Activated CD4-positive, alpha-beta T cell treated with anti-CD3 and anti-CD28 coated beads for 24 hours (primary cell): ENCODE measurements at regions not wholly inside any gene's neighbourhood (a gene's known extent, or its start where the extent isn't known, plus 50 kb on each side); places are given as distances from the start of the nearest gene placed in this dataset.

Experiments
- DNase-seq, 2 donors: peaks; one replicate each; pipeline ENCODE4 v3.0.0-alpha.2; 2020; ENCODE audit warnings: low read depth in 2 of 2

DNA sequence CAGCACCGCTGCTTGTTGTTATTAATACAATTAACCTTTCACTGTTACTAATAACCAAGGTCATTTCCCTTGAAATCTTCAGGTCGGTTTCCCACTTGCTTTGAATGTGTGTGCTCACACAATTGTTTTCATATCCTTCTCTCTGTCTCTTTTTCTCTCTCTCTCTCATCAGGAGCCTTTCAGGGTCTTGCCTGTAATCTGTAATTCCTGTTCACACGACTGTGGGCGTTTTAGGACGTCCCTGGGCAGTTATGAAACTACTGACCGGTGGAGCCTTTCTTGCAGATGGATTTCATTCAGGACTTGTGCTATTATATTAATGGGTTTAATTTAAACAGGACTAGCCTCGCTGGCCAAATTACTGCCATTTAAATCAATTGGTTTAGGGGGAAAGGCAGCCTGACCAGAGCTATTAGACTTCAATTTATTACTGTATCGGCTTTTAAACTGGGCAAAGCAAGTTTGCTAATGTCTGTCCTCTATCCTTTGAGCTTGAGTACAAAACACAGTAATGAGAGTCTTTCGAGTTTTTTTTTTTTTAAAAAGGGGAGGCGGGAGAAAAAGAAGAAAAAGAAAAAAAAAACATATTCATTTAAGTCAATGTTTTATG lies 316.0 kb upstream of the TLE4 start:
- no peak for DNase-seq

DNA sequence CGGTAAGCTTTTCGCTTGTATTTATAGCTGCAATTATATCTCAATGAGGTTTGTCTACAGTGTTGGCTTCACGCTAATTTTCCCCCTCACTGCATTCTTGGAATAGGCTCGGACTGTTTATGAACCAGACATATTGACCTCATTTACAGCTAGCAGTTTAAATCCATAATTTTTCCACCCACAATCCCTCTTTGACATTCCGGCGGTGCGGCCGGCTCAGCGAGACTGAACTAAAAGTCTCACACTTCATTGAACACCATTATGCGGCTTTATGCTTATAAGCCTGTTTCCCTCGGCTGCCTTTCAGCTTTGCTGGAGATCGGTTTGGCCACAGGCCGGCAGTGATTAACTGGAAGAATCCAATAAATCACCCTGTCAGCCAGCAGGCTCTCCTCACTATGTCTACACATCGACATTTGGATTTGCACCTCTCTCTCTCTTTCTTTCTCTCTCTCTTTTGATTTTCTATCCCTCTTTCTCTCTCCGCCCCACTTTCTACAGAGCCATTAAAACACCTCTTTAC lies 315.0 kb upstream of the TLE4 start:
- no peak for DNase-seq

GRCh38 chr9:79257228-79257781 lies 314.5 kb upstream of the TLE4 start:
- DNase-seq: no peak

GRCh38 chr9:79257790-79258351 lies 313.9 kb upstream of the TLE4 start:
- DNase-seq: no peak

DNA sequence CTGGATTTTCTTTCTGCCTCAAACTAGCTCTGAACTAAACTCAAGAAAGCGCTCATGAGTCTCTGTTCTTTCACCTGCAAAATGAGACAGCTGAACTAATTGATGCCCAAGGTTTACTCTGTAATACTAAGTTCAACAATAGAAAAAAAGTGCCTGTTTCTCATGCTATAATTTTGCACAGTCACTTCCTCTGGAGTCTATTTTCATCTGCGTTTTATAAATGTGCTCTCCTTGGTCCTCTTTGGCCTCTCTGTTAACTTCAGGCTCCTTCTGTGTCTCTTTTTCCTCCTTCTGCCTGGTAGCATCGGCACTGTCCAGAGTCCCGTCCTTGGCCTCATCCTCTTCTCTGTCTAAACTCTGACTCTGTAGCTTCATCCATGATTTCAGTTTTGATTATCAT lies 311.9 kb upstream of the TLE4 start:
- DNase-seq: no peak

DNA sequence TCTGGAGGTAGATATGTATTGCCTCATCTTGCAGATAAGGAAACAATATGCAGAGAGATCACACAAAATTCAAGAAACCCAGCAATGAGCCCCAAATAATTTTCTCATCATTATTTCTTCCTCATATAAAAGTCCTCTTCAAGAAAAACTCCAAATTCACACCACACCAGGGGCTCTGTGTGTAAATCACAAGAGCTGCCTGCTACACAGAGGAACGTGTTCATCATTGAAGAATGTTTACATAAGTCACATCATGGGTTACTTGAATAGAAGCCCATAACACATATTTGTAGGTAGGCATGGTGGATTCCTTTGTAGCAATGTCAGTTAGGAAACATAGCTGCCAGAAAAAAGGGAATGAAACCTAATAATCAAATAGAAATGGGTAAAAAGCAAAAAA lies 308.1 kb upstream of the TLE4 start:
- DNase-seq: no peak

- no peak for DNase-seq
Measured at GRCh38 chr9:79264041-79264440, 307.7 kb upstream of the TLE4 start.

DNA sequence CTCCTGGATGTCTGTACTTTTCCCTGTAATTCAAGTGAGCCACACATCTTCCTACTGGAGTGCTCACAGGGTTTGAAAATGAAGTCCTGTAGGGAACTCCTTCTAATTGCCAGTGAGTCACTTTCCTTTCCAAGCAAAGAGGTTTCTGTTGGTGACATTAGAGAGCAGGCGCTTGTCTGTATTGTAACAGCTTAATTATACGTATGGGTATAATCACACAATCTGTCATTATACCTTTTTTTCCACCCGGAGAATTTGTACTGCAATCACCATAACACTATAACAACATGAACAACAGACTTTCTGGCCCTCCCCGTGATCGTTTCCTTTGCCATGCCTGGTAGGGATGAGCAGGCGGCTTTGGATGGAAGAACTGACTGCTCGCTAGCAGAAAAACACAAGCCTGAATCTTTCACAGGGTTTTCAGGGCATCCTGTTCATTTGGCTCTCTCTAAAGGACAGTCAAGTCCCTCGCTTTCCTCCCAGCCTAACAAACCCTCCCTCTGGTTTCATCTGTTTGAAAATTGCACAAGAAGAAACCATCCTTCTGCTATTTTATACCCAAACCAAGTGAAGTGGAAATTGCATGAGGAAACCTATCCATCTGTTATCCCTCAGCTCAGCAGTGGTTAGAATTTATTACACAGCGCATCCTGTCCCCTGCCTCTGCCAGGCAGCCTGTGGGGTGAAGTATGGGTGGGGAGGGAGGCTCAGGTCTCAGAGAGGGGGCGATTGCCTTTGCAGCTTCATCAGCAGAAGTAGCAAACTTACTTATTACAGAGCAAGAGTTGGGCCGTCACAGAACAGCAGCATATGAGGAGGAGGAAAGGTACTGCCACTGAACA lies 307.0 kb upstream of the TLE4 start:
- no peak for DNase-seq

- no peak for DNase-seq
Measured at GRCh38 chr9:79266986-79267385, 304.8 kb upstream of the TLE4 start.

GRCh38 chr9:79268806-79269205 lies 303.0 kb upstream of the TLE4 start:
- DNase-seq: no peak

DNA sequence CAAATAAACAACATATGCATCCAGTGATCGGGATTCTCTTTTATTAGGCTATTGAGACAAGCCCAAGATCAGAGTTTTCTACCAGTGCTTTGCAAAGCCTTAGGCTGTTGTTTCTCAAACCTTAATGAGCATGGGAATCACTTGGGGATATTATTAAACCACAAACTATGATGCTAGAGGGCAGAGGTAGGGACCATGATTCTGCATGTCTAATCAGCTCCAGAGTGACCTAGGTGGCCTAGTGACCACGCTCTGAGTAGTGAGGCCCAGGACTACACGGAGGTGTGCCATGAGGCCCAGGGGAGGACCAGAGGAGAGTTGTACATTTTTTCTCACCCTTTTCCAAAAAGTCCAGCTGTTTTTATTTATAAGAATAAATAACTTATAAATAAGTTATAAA lies 298.5 kb upstream of the TLE4 start:
- DNase-seq: no peak

DNA sequence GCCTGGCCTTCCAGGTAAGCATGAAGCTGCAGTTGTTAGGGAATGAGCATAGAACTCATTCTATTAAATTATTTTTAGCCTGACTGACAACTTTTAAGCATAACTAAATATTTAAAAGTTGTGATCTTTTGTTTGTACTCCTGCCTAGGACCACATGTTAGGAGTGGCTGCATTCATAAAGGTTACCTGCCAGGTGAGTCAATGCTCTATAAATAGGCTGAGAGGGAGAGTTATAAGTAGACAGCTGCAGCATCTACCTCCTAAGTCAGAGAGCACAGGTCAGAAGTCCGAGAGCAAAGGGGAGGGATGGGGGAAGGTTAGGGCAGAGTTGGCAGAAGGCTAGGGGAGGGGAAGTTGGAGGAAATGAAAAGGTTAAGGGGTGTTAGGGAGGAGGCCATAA lies 292.4 kb upstream of the TLE4 start:
- no peak for DNase-seq

- no peak for DNase-seq
Measured at GRCh38 chr9:79280691-79281090, 291.1 kb upstream of the TLE4 start.

DNA sequence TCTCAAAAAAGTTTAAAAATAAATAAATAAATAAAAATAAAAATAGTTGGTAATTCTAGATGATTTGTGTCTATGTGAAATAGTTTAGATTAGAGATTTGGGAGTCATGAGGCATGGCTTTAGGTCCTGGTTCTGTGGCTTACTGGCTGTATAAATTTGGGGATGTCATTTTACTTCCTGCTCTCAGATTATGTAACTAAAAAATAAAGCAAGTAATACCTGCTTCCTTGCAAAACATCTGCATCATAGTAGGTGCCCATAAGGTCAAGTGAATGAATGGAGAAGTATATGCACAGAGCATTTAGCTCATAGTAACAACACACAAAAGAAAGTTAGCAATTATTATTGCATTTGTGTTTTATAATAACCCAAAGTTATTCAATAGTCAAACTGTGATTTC lies 287.7 kb upstream of the TLE4 start:
- no peak for DNase-seq

DNA sequence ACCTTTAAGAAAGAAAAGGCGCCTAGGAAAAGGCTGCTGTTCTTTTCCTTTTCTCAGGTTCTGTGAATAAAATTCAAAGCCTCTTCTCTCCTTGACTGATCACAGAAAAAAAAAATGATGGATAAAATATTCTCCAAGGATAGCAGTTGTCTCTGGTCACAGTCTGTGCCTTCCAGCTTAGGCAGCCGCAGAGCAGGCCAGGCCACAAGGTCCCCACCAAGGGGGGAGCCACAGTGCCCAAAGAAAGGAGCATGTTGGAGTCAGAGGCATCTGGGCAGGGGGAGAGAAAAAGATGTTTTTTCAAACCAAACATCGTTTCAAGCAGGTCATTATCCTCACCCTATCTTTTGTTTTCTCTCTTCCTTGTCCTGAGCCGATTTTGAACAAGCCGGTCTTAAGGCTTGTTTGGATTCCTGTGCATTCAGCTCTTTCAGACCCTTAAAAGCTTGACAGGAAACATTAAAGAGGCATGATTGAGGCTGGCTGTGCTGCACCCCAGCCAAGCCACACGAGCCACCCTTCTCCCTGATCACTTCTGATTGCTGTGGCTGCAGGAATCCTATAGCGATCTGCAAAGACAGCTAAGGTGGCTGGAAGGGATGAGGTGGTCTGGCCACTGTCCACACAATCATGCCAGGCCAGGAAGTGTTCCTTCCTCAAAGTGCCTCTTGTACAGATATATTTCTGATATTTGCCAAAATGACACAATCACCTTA lies 284.6 kb upstream of the TLE4 start:
- no peak for DNase-seq

DNA sequence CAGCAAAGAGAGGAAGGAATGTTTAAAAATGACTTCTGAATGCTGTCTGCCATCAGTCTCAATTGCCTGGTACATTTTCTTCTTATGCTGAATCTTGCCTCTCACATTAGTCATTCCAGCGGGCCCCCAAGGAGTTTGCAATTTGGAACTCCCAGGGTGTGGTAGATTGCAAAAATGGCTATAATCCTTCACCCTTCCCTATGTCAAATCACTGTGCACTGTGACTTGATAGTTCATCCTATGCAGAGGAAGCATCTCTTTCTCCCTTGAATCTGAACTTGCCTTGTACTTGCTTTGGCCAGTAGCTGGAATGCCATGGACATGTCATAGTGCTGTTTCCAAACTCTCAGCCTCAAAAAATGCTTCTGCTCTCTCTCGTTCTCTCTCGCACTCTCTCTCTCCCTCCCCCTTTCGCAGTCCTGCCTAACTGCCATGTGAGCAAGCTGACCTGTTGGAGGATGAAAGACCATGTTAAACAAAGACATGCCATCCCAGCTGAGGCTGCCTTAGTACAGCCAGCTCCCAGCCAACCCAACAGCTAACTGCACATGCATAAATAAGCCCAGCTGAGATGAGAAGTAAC lies 284.0 kb upstream of the TLE4 start:
- DNase-seq: no peak

DNA sequence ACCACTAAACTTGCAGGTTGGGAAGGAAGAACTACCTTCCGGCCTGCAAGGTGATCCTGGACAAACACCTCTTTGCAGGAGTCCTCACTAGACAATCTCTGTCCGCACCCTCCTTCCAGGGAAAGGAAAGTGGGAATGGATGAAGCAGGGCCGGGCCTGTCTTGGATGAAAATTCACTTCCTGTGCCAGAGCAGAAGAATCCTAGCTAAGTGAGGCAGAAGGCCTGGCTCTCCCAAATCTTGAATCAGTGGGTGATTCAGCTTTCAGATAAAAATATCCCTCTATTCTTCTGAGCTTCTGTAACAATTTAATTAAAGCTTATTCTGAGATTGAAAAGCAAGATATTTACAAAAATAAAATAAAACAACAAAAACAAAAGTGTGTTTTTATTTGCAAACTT lies 281.9 kb upstream of the TLE4 start:
- no peak for DNase-seq

GRCh38 chr9:79292731-79293280 lies 279.0 kb upstream of the TLE4 start:
- no peak for DNase-seq

DNA sequence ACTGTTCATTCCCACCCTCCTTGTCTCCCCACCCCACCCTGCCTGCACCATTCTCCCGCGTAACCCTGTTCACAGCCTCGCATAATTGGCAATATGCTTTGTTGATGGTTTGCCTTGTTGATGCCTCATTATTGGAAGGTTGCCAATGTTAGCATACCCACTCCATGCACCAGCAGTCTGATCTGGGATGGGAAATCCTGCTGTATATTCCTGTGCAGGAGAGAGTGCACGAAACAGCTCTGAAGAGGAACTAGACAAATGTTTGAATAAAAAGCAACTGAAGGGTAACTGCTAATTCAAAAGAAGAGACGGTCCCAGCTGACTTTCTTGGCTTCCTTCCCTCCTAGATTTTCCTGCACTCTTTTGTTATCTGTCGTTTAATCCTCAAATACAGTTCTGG lies 271.7 kb upstream of the TLE4 start:
- DNase-seq: no peak

DNA sequence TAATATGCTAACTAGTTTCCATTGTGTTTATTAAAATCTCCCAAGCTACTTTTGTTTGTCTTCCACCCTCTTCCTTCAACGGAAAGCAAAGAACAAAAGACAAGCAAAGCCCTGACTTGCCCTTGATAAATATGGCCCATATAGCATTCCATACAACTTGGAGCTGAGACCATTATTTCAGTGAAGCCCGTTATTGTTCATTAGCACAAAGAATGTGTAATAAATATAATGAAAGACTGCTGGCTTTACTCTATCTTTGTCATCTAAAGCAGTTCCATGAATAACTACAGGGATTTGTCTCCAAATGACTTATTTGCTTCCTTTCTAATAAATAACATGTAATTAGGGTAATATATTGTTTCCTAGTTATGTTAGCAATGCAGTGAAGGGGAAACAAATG lies 270.7 kb upstream of the TLE4 start:
- DNase-seq: no peak
